CD4-positive, CD25-positive, alpha-beta regulatory T cell (primary cell): ENCODE measurements at regions not wholly inside any gene's neighbourhood (a gene's known extent, or its start where the extent isn't known, plus 50 kb on each side); places are given as distances from the start of the nearest gene placed in this dataset.
A peak's percentile ranks its signal among the peaks of the same experiment; 100 is the strongest.

ENCODE experiments used
- ATAC-seq, 2 donors: fragments of 150-1000 bp; cut with Tn5 transposase; one replicate each; pipeline ENCODE4 v1.10.0; 2021; ENCODE audit warnings: low read depth in 2 of 2, moderate number of reproducible peaks in 2 of 2, moderate library complexity in 1 of 2
- DNase-seq, 3 donors: peaks; one replicate each; pipeline versions ENCODE4 v3.0.0 to v3.0.0-alpha.2; 2012 to 2022; ENCODE audit warnings: mixed read lengths in 1 of 3
- H3K27ac ChIP-seq: one replicate; pipeline ENCODE4 v1.7.0; 2013; ENCODE audit warnings: mild to moderate bottlenecking, low read length; ENCODE audit not compliant: insufficient read depth, poor library complexity, severe bottlenecking
- H3K27me3 ChIP-seq: one replicate; pipeline ENCODE4 v1.7.0; 2013; ENCODE audit warnings: low read length; ENCODE audit not compliant: control insufficient read depth, insufficient read depth
- H3K36me3 ChIP-seq: one replicate; pipeline ENCODE4 v1.7.0; 2013; ENCODE audit warnings: mild to moderate bottlenecking, low read length, moderate library complexity; ENCODE audit not compliant: control insufficient read depth, insufficient read depth
- H3K4me1 ChIP-seq: 2 replicates; pipeline ENCODE4 v1.7.0; 2013; ENCODE audit warnings: mild to moderate bottlenecking, low read length; ENCODE audit not compliant: insufficient read depth, control insufficient read depth, poor library complexity, severe bottlenecking
- H3K4me3 ChIP-seq: one replicate; pipeline ENCODE4 v1.7.0; 2013; ENCODE audit warnings: low read depth, mild to moderate bottlenecking, low read length, moderate library complexity
- H3K9me3 ChIP-seq, 2 experiments: 1 replicate in 1 of 2; 2 replicates in 1 of 2; pipeline ENCODE4 v1.7.0; 2013; ENCODE audit warnings: low read length in 2 of 2, mild to moderate bottlenecking in 1 of 2, moderate library complexity in 1 of 2; ENCODE audit not compliant: control insufficient read depth in 2 of 2
- H3K27ac Mint-ChIP-seq, 3 donors: one replicate each; pipeline ENCODE4 v1.8.0; 2020 to 2022; ENCODE audit warnings: mild to moderate bottlenecking in 3 of 3, mixed read lengths in 3 of 3, moderate library complexity in 2 of 3
- H3K27me3 Mint-ChIP-seq: one replicate; pipeline ENCODE4 v1.8.0; 2022; ENCODE audit warnings: mild to moderate bottlenecking, mixed read lengths
- H3K36me3 Mint-ChIP-seq: one replicate; pipeline ENCODE4 v1.8.0; 2020; ENCODE audit warnings: mixed read lengths
- H3K4me1 Mint-ChIP-seq, 4 donors: one replicate each; pipeline ENCODE4 v1.8.0; 2020 to 2022; ENCODE audit warnings: mixed read lengths in 4 of 4, mild to moderate bottlenecking in 1 of 4
- H3K4me3 Mint-ChIP-seq, 4 donors: one replicate each; pipeline ENCODE4 v1.8.0; 2020 to 2022; ENCODE audit warnings: mild to moderate bottlenecking in 4 of 4, mixed read lengths in 4 of 4, moderate library complexity in 3 of 4
- H3K9me3 Mint-ChIP-seq, 7 donors: one replicate each; pipeline ENCODE4 v1.8.0; 2020 to 2022; ENCODE audit warnings: mixed read lengths in 7 of 7, mild to moderate bottlenecking in 3 of 7, moderate library complexity in 2 of 7

DNA sequence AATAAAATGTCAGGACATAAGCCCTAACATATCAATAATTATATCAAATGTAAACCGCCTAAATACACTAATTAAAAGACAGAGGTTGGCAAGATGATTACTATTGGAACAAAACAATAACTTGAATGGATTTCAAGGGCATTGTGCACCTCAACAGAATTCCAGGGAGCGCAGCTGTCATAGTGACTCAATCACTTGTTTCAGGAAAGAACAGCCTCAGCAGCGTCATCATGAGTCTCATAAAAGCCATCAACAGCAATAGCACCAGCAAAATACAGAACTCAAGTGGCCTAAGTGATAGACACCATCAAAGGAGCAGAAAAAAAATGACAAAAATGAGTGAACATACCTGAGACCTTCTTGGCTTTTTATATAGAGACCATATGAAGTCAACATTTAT lies 632.7 kb upstream of the NR5A2 start:
- Mint-ChIP-seq H3K36me3 (no peaks in the 10 kb centered on the region), H3K4me3 (no peak overlapping the region), H3K27ac (no peak overlapping the region), H3K9me3 (peaks cover 0 to 3% (median 1%) of the 10 kb centered on the region in 7 donors), H3K27me3 (no peaks in the 10 kb centered on the region), H3K4me1 (peaks cover 0 to 6% (median 1%) of the 10 kb centered on the region in 4 donors)
- Histone ChIP-seq H3K27me3 (peaks cover 6% of the 10 kb centered on the region), H3K27ac (no peak overlapping the region), H3K4me1 (no peaks in the 10 kb centered on the region), H3K4me3 (no peak overlapping the region), H3K36me3 (no peaks in the 10 kb centered on the region), H3K9me3 (no peaks in the 10 kb centered on the region)
- DNase-seq: no peak
- ATAC-seq: no peak

- no peaks in the 10 kb centered on the region for H3K36me3 Mint-ChIP-seq
- H3K4me3 ChIP-seq: no peak overlapping the region
- no peak overlapping the region for H3K27ac ChIP-seq
- no peaks in the 10 kb centered on the region for H3K27me3 Mint-ChIP-seq
- H3K9me3 ChIP-seq: no peaks in the 10 kb centered on the region
- no peaks in the 10 kb centered on the region for H3K4me1 ChIP-seq
- H3K4me3 Mint-ChIP-seq: no peak overlapping the region
- H3K27me3 ChIP-seq: peaks cover 6% of the 10 kb centered on the region
- ATAC-seq: no peak
- no peak for DNase-seq
- H3K27ac Mint-ChIP-seq: no peak overlapping the region
- H3K9me3 Mint-ChIP-seq: peaks cover 0 to 1% (median 0%) of the 10 kb centered on the region in 7 donors
- H3K4me1 Mint-ChIP-seq: peaks cover 0 to 13% (median 2%) of the 10 kb centered on the region in 4 donors
- no peaks in the 10 kb centered on the region for H3K36me3 ChIP-seq
Observed at GRCh38 chr1:199396456-199396855, 631.1 kb upstream of the NR5A2 start.

- H3K4me1 ChIP-seq: no peaks in the 10 kb centered on the region
- no peak overlapping the region for H3K4me3 Mint-ChIP-seq
Observed at GRCh38 chr1:199399996-199400724, 627.4 kb upstream of the NR5A2 start.

DNA sequence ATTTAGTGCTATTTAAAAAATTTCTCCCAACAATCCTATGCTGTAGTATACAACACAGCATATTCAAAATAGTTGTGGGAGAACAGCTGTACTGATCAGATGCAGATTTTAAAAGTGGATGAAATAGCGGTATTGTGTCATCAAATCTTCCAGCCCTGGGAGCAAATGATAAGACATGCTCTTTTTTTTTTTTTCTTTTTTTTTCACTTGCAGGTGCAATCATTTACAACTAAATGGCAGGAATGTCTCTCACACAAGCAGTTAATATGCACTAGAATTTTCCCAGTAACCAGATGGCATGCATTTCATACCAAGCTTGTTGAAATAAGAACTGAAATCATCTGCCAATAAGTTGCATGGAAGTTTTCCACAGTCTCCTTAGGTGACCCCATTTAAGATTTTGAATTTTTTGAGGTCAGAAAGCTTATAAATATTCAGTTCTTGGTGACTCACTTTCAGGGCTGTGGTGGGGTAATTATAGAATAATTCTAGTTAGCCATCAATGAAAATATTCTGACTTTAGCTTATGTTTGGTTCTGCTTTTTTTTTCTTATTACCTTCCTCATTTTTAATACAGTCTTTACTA lies 623.9 kb upstream of the NR5A2 start:
- H3K9me3 Mint-ChIP-seq: peaks cover 0 to 5% (median 0%) of the 10 kb centered on the region in 7 donors
- Histone ChIP-seq H3K4me1 (no peaks in the 10 kb centered on the region), H3K9me3 (no peaks in the 10 kb centered on the region), H3K36me3 (no peaks in the 10 kb centered on the region), H3K27ac (no peak overlapping the region), H3K4me3 (no peak overlapping the region), H3K27me3 (no peaks in the 10 kb centered on the region)
- H3K27ac Mint-ChIP-seq: no peak overlapping the region
- no peaks in the 10 kb centered on the region for H3K36me3 Mint-ChIP-seq
- ATAC-seq (no peak), DNase-seq (no peak)
- H3K4me1 Mint-ChIP-seq: peaks cover 0 to 10% (median 2%) of the 10 kb centered on the region in 4 donors
- H3K4me3 Mint-ChIP-seq: no peak overlapping the region
- peaks cover 25% of the 10 kb centered on the region for H3K27me3 Mint-ChIP-seq

More at GRCh38 chr1:199399996-199400724, 627.4 kb upstream of the NR5A2 start:
- Histone ChIP-seq H3K4me3 (no peak overlapping the region), H3K36me3 (no peaks in the 10 kb centered on the region), H3K27me3 (peaks cover 2% of the 10 kb centered on the region), H3K27ac (no peak overlapping the region), H3K9me3 (no peaks in the 10 kb centered on the region)
- Mint-ChIP-seq H3K27ac (peak overlapping the region in 1 of 3 donors; percentile 44), H3K4me1 (peaks cover 0 to 13% (median 2%) of the 10 kb centered on the region in 4 donors), H3K36me3 (no peaks in the 10 kb centered on the region), H3K27me3 (peaks cover 18% of the 10 kb centered on the region), H3K9me3 (peaks cover 0 to 1% (median 0%) of the 10 kb centered on the region in 7 donors)
- ATAC-seq (peak in 1 of 2 donors; percentile 27), DNase-seq (no peak)

GRCh38 chr1:199404191-199404590 lies 623.3 kb upstream of the NR5A2 start:
- Histone ChIP-seq H3K27ac (no peak overlapping the region), H3K36me3 (no peaks in the 10 kb centered on the region), H3K27me3 (no peaks in the 10 kb centered on the region), H3K4me3 (no peak overlapping the region), H3K4me1 (no peaks in the 10 kb centered on the region), H3K9me3 (no peaks in the 10 kb centered on the region)
- peaks cover 0 to 5% (median 0%) of the 10 kb centered on the region in 7 donors for H3K9me3 Mint-ChIP-seq
- no peaks in the 10 kb centered on the region for H3K36me3 Mint-ChIP-seq
- H3K4me1 Mint-ChIP-seq: peaks cover 0 to 10% (median 2%) of the 10 kb centered on the region in 4 donors
- ATAC-seq (no peak), DNase-seq (no peak)
- H3K27me3 Mint-ChIP-seq: peaks cover 25% of the 10 kb centered on the region
- no peak overlapping the region for H3K27ac Mint-ChIP-seq
- H3K4me3 Mint-ChIP-seq: no peak overlapping the region

DNA sequence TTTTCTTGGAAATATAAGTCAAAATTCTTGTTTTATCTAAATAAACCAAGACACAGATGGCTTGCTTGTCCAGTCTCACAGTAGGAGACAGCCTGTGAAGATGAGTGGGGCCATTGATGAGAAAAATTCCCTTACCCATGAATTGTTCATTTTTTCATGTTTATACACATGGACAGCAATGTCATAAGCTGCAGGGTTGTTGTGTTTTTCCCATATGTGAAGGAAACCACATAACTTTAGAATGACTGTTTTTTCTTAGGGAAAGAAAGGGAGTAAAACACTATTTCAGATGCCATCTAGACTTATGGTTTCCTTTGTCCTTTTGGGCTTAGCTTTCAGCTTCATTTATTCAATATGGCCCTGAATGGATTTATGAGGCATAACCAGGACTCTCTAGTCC lies 622.5 kb upstream of the NR5A2 start:
- H3K27ac ChIP-seq: no peak overlapping the region
- no peak overlapping the region for H3K4me3 Mint-ChIP-seq
- H3K27ac Mint-ChIP-seq: no peak overlapping the region
- peaks cover 25% of the 10 kb centered on the region for H3K27me3 Mint-ChIP-seq
- no peaks in the 10 kb centered on the region for H3K4me1 ChIP-seq
- no peaks in the 10 kb centered on the region for H3K36me3 Mint-ChIP-seq
- H3K4me3 ChIP-seq: no peak overlapping the region
- DNase-seq (no peak), ATAC-seq (no peak)
- no peaks in the 10 kb centered on the region for H3K9me3 ChIP-seq
- H3K36me3 ChIP-seq: no peaks in the 10 kb centered on the region
- peaks cover 0 to 5% (median 0%) of the 10 kb centered on the region in 7 donors for H3K9me3 Mint-ChIP-seq
- H3K4me1 Mint-ChIP-seq: peaks cover 0 to 6% (median under 1%) of the 10 kb centered on the region in 4 donors
- H3K27me3 ChIP-seq: no peaks in the 10 kb centered on the region

GRCh38 chr1:199405634-199406196 lies 621.8 kb upstream of the NR5A2 start:
- no peaks in the 10 kb centered on the region for H3K4me1 ChIP-seq
- no peaks in the 10 kb centered on the region for H3K27me3 ChIP-seq
- no peak overlapping the region for H3K4me3 Mint-ChIP-seq
- no peaks in the 10 kb centered on the region for H3K36me3 ChIP-seq
- H3K27ac ChIP-seq: no peak overlapping the region
- ATAC-seq (no peak), DNase-seq (no peak)
- no peaks in the 10 kb centered on the region for H3K4me1 Mint-ChIP-seq
- no peaks in the 10 kb centered on the region for H3K9me3 ChIP-seq
- H3K27ac Mint-ChIP-seq: no peak overlapping the region
- H3K9me3 Mint-ChIP-seq: peaks cover 0 to 5% (median 0%) of the 10 kb centered on the region in 7 donors
- H3K4me3 ChIP-seq: no peak overlapping the region
- H3K36me3 Mint-ChIP-seq: no peaks in the 10 kb centered on the region
- H3K27me3 Mint-ChIP-seq: peaks cover 25% of the 10 kb centered on the region
